Effector memory CD8-positive, alpha-beta T cell (primary cell): ENCODE measurements at regions not wholly inside any gene's neighbourhood (a gene's known extent, or its start where the extent isn't known, plus 50 kb on each side); places are given as distances from the start of the nearest gene placed in this dataset.
"Not testable (repeated sequence)": the region's sequence is repeated elsewhere in the genome, so short reads cannot be mapped to it uniquely, and the experiment has no call there.

Source experiments
- ATAC-seq: fragments of 150-1000 bp; cut with Tn5 transposase; replicated peaks from 2 replicates; pipeline ENCODE4 v1.10.0; 2021; ENCODE audit warnings: mild to moderate bottlenecking, moderate library complexity
- DNase-seq, 3 experiments: peaks; one replicate each; pipeline ENCODE4 v3.0.0; 2021
- H3K27ac Mint-ChIP-seq, 2 donors: one replicate each; pipeline ENCODE4 v1.8.0; 2022; ENCODE audit warnings: mild to moderate bottlenecking in 2 of 2, mixed read lengths in 2 of 2, moderate library complexity in 2 of 2
- H3K27me3 Mint-ChIP-seq, 2 donors: one replicate each; pipeline ENCODE4 v1.8.0; 2022; ENCODE audit warnings: mixed read lengths in 2 of 2
- H3K36me3 Mint-ChIP-seq: one replicate; pipeline ENCODE4 v1.8.0; 2022; ENCODE audit warnings: mild to moderate bottlenecking, moderate library complexity, mixed read lengths; ENCODE audit not compliant: insufficient read depth
- H3K4me1 Mint-ChIP-seq, 2 donors: one replicate each; pipeline ENCODE4 v1.8.0; 2022; ENCODE audit warnings: low read depth in 2 of 2, mixed read lengths in 2 of 2
- H3K4me3 Mint-ChIP-seq, 2 donors: one replicate each; pipeline ENCODE4 v1.8.0; 2022; ENCODE audit warnings: mild to moderate bottlenecking in 2 of 2, mixed read lengths in 2 of 2, moderate library complexity in 2 of 2
- H3K9me3 Mint-ChIP-seq, 2 donors: one replicate each; pipeline ENCODE4 v1.8.0; 2022; ENCODE audit warnings: mixed read lengths in 2 of 2

- H3K9me3 Mint-ChIP-seq, H3K27me3 Mint-ChIP-seq, H3K4me1 Mint-ChIP-seq, DNase-seq, H3K27ac Mint-ChIP-seq, ATAC-seq, H3K36me3 Mint-ChIP-seq, H3K4me3 Mint-ChIP-seq: not testable (repeated sequence)
Measured at GRCh38 chr2:87414795-87415570, 332.9 kb upstream of the PLGLB2 start.

- H3K9me3 Mint-ChIP-seq, H3K27ac Mint-ChIP-seq, ATAC-seq: not testable (repeated sequence)
Measured at GRCh38 chr2:87415586-87416265, 332.2 kb upstream of the PLGLB2 start.

GRCh38 chr2:87416266-87416592 is 331.7 kb upstream of the PLGLB2 start:
- not testable (repeated sequence) for H3K4me3 Mint-ChIP-seq, ATAC-seq, DNase-seq, H3K4me1 Mint-ChIP-seq, H3K27ac Mint-ChIP-seq, H3K36me3 Mint-ChIP-seq, H3K9me3 Mint-ChIP-seq, H3K27me3 Mint-ChIP-seq

More at GRCh38 chr2:87415586-87416265, 332.2 kb upstream of the PLGLB2 start:
- H3K4me3 Mint-ChIP-seq, H3K4me1 Mint-ChIP-seq, H3K27me3 Mint-ChIP-seq, DNase-seq, H3K36me3 Mint-ChIP-seq: not testable (repeated sequence)

- not testable (repeated sequence) for H3K4me1 Mint-ChIP-seq, H3K36me3 Mint-ChIP-seq, H3K9me3 Mint-ChIP-seq, H3K27ac Mint-ChIP-seq, H3K27me3 Mint-ChIP-seq, H3K4me3 Mint-ChIP-seq, DNase-seq, ATAC-seq
Measured at GRCh38 chr2:87417147-87417546, 330.7 kb upstream of the PLGLB2 start.

GRCh38 chr2:87417742-87418567 is 329.9 kb upstream of the PLGLB2 start:
- not testable (repeated sequence) for DNase-seq, H3K4me3 Mint-ChIP-seq, H3K4me1 Mint-ChIP-seq, ATAC-seq, H3K36me3 Mint-ChIP-seq, H3K9me3 Mint-ChIP-seq, H3K27ac Mint-ChIP-seq, H3K27me3 Mint-ChIP-seq

- H3K27ac Mint-ChIP-seq, H3K27me3 Mint-ChIP-seq, ATAC-seq, H3K9me3 Mint-ChIP-seq, H3K4me1 Mint-ChIP-seq, H3K4me3 Mint-ChIP-seq, H3K36me3 Mint-ChIP-seq, DNase-seq: not testable (repeated sequence)
Measured at GRCh38 chr2:87418823-87419822, 328.8 kb upstream of the PLGLB2 start.

GRCh38 chr2:87419980-87420379 is 327.9 kb upstream of the PLGLB2 start:
- not testable (repeated sequence) for H3K36me3 Mint-ChIP-seq, ATAC-seq, DNase-seq, H3K4me3 Mint-ChIP-seq, H3K4me1 Mint-ChIP-seq, H3K27me3 Mint-ChIP-seq, H3K27ac Mint-ChIP-seq, H3K9me3 Mint-ChIP-seq

- not testable (repeated sequence) for H3K4me1 Mint-ChIP-seq, H3K9me3 Mint-ChIP-seq, ATAC-seq, H3K4me3 Mint-ChIP-seq, H3K27ac Mint-ChIP-seq, H3K36me3 Mint-ChIP-seq, H3K27me3 Mint-ChIP-seq, DNase-seq
Measured at GRCh38 chr2:87420954-87421353, 326.9 kb upstream of the PLGLB2 start.

GRCh38 chr2:87423796-87424762 is 323.8 kb upstream of the PLGLB2 start:
- ATAC-seq, H3K27me3 Mint-ChIP-seq, H3K9me3 Mint-ChIP-seq, DNase-seq, H3K4me1 Mint-ChIP-seq, H3K36me3 Mint-ChIP-seq, H3K27ac Mint-ChIP-seq, H3K4me3 Mint-ChIP-seq: not testable (repeated sequence)

- not testable (repeated sequence) for H3K4me1 Mint-ChIP-seq, H3K9me3 Mint-ChIP-seq, H3K27me3 Mint-ChIP-seq, ATAC-seq, H3K4me3 Mint-ChIP-seq, H3K27ac Mint-ChIP-seq, DNase-seq, H3K36me3 Mint-ChIP-seq
Measured at GRCh38 chr2:87424763-87425154, 323.1 kb upstream of the PLGLB2 start.

- ATAC-seq, H3K9me3 Mint-ChIP-seq, H3K4me1 Mint-ChIP-seq, H3K27me3 Mint-ChIP-seq, H3K4me3 Mint-ChIP-seq, H3K36me3 Mint-ChIP-seq, H3K27ac Mint-ChIP-seq, DNase-seq: not testable (repeated sequence)
Measured at GRCh38 chr2:87425191-87425590, 322.7 kb upstream of the PLGLB2 start.

GRCh38 chr2:87425717-87426116 is 322.2 kb upstream of the PLGLB2 start:
- not testable (repeated sequence) for H3K4me3 Mint-ChIP-seq, H3K4me1 Mint-ChIP-seq, H3K36me3 Mint-ChIP-seq, ATAC-seq, H3K27ac Mint-ChIP-seq, H3K27me3 Mint-ChIP-seq, DNase-seq, H3K9me3 Mint-ChIP-seq
